22Rv1 (cell line): ENCODE measurements at regions not wholly inside any gene's neighbourhood (a gene's known extent, or its start where the extent isn't known, plus 50 kb on each side); places are given as distances from the start of the nearest gene placed in this dataset.

ENCODE experiments used
- H3K27ac ChIP-seq: fragments of 450-650 bp; 2 replicates; pipeline ENCODE4 v1.5.1; 2017
- CTCF ChIP-seq: fragments of 450-650 bp; IDR thresholded peaks from 2 replicates; pipeline ENCODE4 v1.5.1; 2017; ENCODE audit warnings: mild to moderate bottlenecking
- ZFX ChIP-seq: fragments of 450-650 bp; IDR thresholded peaks from 2 replicates; pipeline ENCODE4 v1.6.1; 2017; ENCODE audit warnings: antibody characterized with exemption, borderline replicate concordance

- H3K27ac ChIP-seq: no peak overlapping the region
- no peak for TF ChIP-seq CTCF
- no peak for TF ChIP-seq ZFX
Measured at GRCh38 chr9:89820337-89820736, 215.5 kb downstream of the GADD45G start.

GRCh38 chr9:89821081-89821480 lies 216.3 kb downstream of the GADD45G start:
- TF ChIP-seq CTCF: no peak
- no peak for TF ChIP-seq ZFX
- no peak overlapping the region for H3K27ac ChIP-seq

GRCh38 chr9:89822996-89823395 lies 218.2 kb downstream of the GADD45G start:
- no peak overlapping the region for H3K27ac ChIP-seq
- no peak for TF ChIP-seq ZFX
- no peak for TF ChIP-seq CTCF

GRCh38 chr9:89825669-89826068 lies 220.9 kb downstream of the GADD45G start:
- H3K27ac ChIP-seq: no peak overlapping the region
- TF ChIP-seq ZFX: no peak
- no peak for TF ChIP-seq CTCF

GRCh38 chr9:89826186-89826585 lies 221.4 kb downstream of the GADD45G start:
- TF ChIP-seq CTCF: no peak
- TF ChIP-seq ZFX: no peak
- no peak overlapping the region for H3K27ac ChIP-seq

- TF ChIP-seq CTCF (no peak), ZFX (no peak)
- no peak overlapping the region for H3K27ac ChIP-seq
Measured at GRCh38 chr9:89829346-89829745, 224.5 kb downstream of the GADD45G start.

GRCh38 chr9:89835666-89836065 lies 230.9 kb downstream of the GADD45G start:
- TF ChIP-seq CTCF (no peak), ZFX (no peak)
- no peak overlapping the region for H3K27ac ChIP-seq
